ENCODE measurements at regions not wholly inside any gene's neighbourhood (a gene's known extent, or its start where the extent isn't known, plus 50 kb on each side); places are given as distances from the start of the nearest gene placed in this dataset.

- TF ChIP-seq, protein P1, sequence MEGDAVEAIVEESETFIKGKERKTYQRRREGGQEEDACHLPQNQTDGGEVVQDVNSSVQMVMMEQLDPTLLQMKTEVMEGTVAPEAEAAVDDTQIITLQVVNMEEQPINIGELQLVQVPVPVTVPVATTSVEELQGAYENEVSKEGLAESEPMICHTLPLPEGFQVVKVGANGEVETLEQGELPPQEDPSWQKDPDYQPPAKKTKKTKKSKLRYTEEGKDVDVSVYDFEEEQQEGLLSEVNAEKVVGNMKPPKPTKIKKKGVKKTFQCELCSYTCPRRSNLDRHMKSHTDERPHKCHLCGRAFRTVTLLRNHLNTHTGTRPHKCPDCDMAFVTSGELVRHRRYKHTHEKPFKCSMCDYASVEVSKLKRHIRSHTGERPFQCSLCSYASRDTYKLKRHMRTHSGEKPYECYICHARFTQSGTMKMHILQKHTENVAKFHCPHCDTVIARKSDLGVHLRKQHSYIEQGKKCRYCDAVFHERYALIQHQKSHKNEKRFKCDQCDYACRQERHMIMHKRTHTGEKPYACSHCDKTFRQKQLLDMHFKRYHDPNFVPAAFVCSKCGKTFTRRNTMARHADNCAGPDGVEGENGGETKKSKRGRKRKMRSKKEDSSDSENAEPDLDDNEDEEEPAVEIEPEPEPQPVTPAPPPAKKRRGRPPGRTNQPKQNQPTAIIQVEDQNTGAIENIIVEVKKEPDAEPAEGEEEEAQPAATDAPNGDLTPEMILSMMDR (conservative IDR thresholded peaks at IDR 0.05 in 1 of 2, IDR thresholded peaks at IDR 0.05 in 1 of 2; ENCODE audit: low read depth in 1 of 2, low read length in 2 of 2) = no peak
- TF ChIP-seq EZH2 (IDR thresholded peaks at IDR 0.05; ENCODE audit: low read length, missing control alignments) = no peak
These were observed 97.4 kb upstream of the ITGA6 start for GRCh38 chr2:172329774-172330671.
